CD4-positive, alpha-beta T cell treated with Interleukin-1 beta for 1 hour (primary cell): ENCODE measurements at regions not wholly inside any gene's neighbourhood (a gene's known extent, or its start where the extent isn't known, plus 50 kb on each side); places are given as distances from the start of the nearest gene placed in this dataset.
A peak's percentile ranks its signal among the peaks of the same experiment; 100 is the strongest.
"Not testable (repeated sequence)": the region's sequence is repeated elsewhere in the genome, so short reads cannot be mapped to it uniquely, and the experiment has no call there.

ENCODE experiments used
- DNase-seq, 2 donors: peaks; one replicate each; pipeline ENCODE4 v3.0.0-alpha.2; 2020 to 2022

- no peak for DNase-seq
Observed at GRCh38 chr12:46990211-46990610, 89.2 kb upstream of the PCED1B start.

GRCh38 chr12:46992051-46992450 is 87.4 kb upstream of the PCED1B start:
- DNase-seq: not testable (repeated sequence)

- DNase-seq: no peak
Observed at GRCh38 chr12:46998811-46999368, 80.5 kb upstream of the PCED1B start.

GRCh38 chr12:47004634-47005033 is 74.8 kb upstream of the PCED1B start:
- no peak for DNase-seq

DNA sequence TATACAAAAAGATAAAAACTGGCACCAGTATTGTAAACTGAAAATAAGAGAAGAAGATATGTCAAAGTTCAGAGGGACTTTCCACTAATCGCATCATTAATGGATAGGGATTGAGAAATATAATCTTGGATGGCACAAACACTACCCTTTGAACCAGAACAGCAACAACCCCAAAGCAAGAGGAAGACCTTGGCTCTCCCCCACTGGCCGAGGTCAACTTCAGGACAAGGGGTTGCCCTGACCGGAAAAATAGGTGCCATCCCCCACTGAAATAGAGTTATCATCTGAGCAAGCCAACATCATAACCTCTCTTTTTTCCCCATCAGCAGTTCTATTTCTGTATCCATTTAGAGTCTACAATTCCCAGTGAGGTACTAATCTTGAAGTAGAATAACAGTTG is 72.4 kb upstream of the PCED1B start:
- DNase-seq: no peak

DNA sequence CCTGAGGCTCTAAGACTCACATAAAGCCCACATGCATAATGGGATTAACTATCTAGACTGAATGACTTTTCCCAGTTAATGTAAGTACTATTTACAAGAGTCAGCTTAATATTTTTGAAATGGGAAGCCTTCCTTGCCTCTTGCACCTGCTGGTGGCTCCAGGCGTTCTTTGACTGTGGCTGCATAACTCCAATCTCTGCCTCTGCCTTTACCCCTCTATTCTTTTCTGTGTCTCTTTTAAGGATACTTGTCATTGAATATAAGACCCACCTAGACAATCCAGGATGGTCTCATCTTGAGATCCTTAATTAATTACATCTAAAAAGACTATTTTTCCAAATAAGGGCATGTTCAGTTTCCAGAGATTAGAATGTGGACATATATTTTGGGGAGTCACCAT is 66.9 kb upstream of the PCED1B start:
- DNase-seq: no peak

GRCh38 chr12:47014474-47014873 is 64.9 kb upstream of the PCED1B start:
- no peak for DNase-seq

GRCh38 chr12:47015381-47015780 is 64.0 kb upstream of the PCED1B start:
- no peak for DNase-seq

- no peak for DNase-seq
Observed at GRCh38 chr12:47017041-47017713, 62.2 kb upstream of the PCED1B start.

DNA sequence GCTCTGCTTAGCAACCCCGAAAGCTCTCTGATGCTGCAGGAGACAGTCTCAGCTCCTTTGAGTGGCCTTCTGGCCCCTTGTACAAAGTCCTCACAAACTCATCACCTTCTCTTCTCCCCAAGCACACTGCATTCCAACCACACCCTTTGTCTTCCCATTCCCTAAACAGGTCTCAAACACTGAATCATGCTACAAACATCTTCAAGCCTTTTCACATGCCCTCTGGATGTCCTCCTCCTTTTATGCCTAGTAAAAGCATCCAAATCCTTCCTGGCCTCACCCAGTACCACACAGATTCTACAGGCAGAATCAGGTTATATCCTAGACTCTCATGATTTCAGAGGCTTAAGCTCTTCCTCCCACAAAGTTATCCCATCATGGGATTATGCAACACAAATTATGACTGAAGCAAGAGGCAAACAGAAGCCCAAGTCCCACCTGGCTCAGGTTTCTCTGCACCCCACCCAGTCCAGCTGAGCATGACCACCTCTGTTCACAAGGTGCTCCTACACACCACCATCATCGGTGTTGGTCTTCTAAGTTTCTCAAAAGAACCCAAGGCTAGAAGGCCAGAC is 61.4 kb upstream of the PCED1B start:
- DNase-seq: no peak

GRCh38 chr12:47020211-47020821 is 59.1 kb upstream of the PCED1B start:
- no peak for DNase-seq

GRCh38 chr12:47021298-47021697 is 58.1 kb upstream of the PCED1B start:
- peak in 1 of 2 donors; percentile 57 for DNase-seq

DNA sequence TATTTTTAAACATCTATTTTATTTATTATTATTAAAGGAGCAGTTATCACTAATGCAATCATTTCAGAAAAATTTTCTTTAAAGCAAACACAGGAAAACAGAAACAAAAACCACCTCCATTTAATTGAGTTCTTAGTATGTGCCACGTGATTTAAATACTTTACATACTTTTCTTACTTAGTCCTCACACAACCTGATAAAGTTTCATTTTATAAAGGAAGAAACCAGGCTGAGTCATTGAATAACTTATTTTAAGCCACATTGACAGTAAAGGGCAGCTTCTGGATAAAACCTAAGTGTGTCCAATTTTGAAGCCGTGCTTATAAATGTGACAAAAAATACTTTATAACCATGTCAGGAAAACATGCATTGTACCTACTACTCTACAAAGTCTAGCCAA is 57.1 kb upstream of the PCED1B start:
- no peak for DNase-seq

- DNase-seq: no peak
Observed at GRCh38 chr12:47023311-47023710, 56.1 kb upstream of the PCED1B start.

DNA sequence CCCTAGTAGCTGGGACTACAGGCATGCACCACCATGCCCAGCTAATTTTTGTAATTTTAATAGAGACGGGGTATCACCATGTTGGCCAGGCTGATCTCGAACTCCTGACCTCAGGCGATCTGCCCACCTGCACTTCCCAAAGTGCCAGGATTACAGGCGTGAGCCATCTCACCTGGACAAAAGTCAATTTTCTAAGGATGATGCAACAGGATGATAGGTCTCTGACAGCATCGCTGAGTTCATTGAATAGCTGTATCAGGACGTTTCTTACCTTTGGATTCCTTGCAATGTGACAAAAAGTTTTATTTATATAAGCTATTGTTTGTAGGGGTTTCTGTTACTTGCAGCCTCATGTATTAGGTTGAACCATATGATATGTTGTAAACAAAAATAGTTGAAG is 55.5 kb upstream of the PCED1B start:
- no peak for DNase-seq

GRCh38 chr12:47024463-47024862 is 55.0 kb upstream of the PCED1B start:
- no peak for DNase-seq

DNA sequence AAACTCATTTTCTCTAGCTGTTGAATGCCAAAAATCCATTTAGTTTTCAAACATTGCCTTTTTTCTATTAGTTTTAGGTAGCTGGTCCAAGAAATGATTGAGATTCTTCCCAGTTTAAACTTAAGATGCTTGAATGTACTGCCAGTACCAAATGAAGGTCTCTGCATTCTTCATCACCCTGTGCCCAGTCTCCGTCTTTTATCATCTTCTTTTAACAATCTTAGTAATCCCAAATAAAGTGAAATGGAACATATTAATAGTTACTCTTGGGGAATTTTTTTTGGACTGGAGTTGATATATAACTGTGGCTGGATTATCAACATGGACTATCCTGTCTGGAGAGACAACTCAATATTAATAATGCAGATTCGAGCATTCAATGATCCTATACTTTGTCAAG is 54.1 kb upstream of the PCED1B start:
- no peak for DNase-seq

DNA sequence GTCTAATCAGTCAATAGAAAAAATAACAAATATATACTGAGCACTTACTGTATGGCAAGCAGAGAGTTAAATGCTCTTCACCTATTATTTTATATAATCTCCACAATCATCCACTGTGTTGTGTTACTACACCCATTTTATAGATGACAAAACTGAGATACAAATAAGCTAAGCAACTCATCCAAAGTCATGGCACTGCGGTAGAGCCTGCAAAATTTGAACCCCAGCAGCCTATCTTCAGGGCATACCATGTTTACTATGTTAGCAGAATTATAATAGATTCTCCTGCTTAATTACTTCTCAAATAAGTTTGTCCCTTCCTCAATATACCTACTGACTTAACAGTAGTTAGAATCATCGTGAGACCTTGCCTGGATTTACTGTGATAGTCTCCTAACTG is 53.6 kb upstream of the PCED1B start:
- DNase-seq: no peak

GRCh38 chr12:47026291-47026690 is 53.1 kb upstream of the PCED1B start:
- no peak for DNase-seq
